Esophagus muscularis mucosa (tissue), 4 donors: ENCODE measurements at regions not wholly inside any gene's neighbourhood (a gene's known extent, or its start where the extent isn't known, plus 50 kb on each side); places are given as distances from the start of the nearest gene placed in this dataset.

Experiments used
- DNase-seq: peaks from one replicate; pipeline ENCODE4 v3.0.0-alpha.2; 2017; ENCODE audit errors: extremely low spot score
- H3K27ac ChIP-seq, 4 donors: fragments of 200-600 bp; sonication (generic); replicated peaks in 1 of 4; 1 replicate in 3 of 4; 2 replicates in 1 of 4; pipeline ENCODE4 v1.5.1; 2016 to 2019; ENCODE audit warnings: mild to moderate bottlenecking in 1 of 4
- H3K27me3 ChIP-seq, 4 donors: fragments of 200-600 bp; sonication (generic); one replicate each; pipeline versions ENCODE4 v1.5.1 to v1.6.0; 2016 to 2019
- H3K36me3 ChIP-seq, 4 donors: fragments of 200-600 bp; sonication (generic); one replicate each; pipeline ENCODE4 v1.5.1; 2016 to 2019
- H3K4me1 ChIP-seq, 4 donors: fragments of 200-600 bp; sonication (generic); one replicate each; pipeline ENCODE4 v1.5.1; 2016 to 2019
- H3K4me3 ChIP-seq, 4 donors: fragments of 200-600 bp; sonication (generic); 1 replicate in 2 of 4; 2 replicates in 2 of 4; pipeline ENCODE4 v1.5.1; 2016 to 2019; ENCODE audit warnings: mild to moderate bottlenecking in 4 of 4, moderate library complexity in 1 of 4
- H3K9me3 ChIP-seq, 4 donors: fragments of 200-600 bp; sonication (generic); 1 replicate in 3 of 4; 2 replicates in 1 of 4; pipeline ENCODE4 v1.5.1; 2016 to 2019
- EP300 ChIP-seq: sonication (generic); formaldehyde crosslinking; IDR thresholded peaks from one replicate; pipeline ENCODE4 v1.6.1; 2017; ENCODE audit warnings: antibody characterized with exemption
- POLR2A ChIP-seq: fragments of 450-650 bp; IDR thresholded peaks from one replicate; pipeline ENCODE4 v1.6.1; 2017; ENCODE audit warnings: antibody characterized with exemption, moderate library complexity, mild to moderate bottlenecking, low read depth
- POLR2AphosphoS5 ChIP-seq, 2 donors: sonication (generic); formaldehyde crosslinking; IDR thresholded peaks; one replicate each; pipeline ENCODE4 v1.6.1; 2017; ENCODE audit warnings: antibody characterized with exemption in 2 of 2
- WGBS: methylation state at CpG from one replicate; pipeline ENCODE4 v1.1.5; 2018; 5-methylcytosine and 5-hydroxymethylcytosine counted together
- intact Hi-C: fragments of 100-400 bp; cut with DNase I; formaldehyde crosslinking; loops from one replicate; pipeline ENCODE4 v1.15.1; 2023
- TF ChIP-seq, protein P1 (sequence below), 3 experiments: fragments of 200-600 bp in 2 of 3; fragments of 450-650 bp in 1 of 3; sonication (generic) in 2 of 3; IDR thresholded peaks; one replicate each; pipeline ENCODE4 v1.5.1; 2017 to 2019; ENCODE audit warnings: antibody characterized with exemption in 3 of 3, mild to moderate bottlenecking in 2 of 3, moderate library complexity in 1 of 3

- DNase-seq = no peak
- no peak overlapping the region for H3K27ac ChIP-seq
- WGBS = 97% methylated on average over 1 of the region's 1 CpG
- no peaks in the 10 kb centered on the region for H3K9me3 ChIP-seq
- no peak overlapping the region for H3K4me3 ChIP-seq
- H3K4me1 ChIP-seq = no peaks in the 10 kb centered on the region
- intact Hi-C loops = no loop called here
- no peak for TF ChIP-seq EP300
- TF ChIP-seq POLR2AphosphoS5 (IDR thresholded peaks at IDR 0.05) = no peak
- no peak for TF ChIP-seq POLR2A
- TF ChIP-seq, protein P1, sequence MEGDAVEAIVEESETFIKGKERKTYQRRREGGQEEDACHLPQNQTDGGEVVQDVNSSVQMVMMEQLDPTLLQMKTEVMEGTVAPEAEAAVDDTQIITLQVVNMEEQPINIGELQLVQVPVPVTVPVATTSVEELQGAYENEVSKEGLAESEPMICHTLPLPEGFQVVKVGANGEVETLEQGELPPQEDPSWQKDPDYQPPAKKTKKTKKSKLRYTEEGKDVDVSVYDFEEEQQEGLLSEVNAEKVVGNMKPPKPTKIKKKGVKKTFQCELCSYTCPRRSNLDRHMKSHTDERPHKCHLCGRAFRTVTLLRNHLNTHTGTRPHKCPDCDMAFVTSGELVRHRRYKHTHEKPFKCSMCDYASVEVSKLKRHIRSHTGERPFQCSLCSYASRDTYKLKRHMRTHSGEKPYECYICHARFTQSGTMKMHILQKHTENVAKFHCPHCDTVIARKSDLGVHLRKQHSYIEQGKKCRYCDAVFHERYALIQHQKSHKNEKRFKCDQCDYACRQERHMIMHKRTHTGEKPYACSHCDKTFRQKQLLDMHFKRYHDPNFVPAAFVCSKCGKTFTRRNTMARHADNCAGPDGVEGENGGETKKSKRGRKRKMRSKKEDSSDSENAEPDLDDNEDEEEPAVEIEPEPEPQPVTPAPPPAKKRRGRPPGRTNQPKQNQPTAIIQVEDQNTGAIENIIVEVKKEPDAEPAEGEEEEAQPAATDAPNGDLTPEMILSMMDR (IDR thresholded peaks at IDR 0.05) = no peak
- H3K36me3 ChIP-seq = no peaks in the 10 kb centered on the region
- no peaks in the 10 kb centered on the region for H3K27me3 ChIP-seq
Observed at GRCh38 chr1:196075621-196076020, 532.6 kb downstream of the KCNT2 start.

DNA sequence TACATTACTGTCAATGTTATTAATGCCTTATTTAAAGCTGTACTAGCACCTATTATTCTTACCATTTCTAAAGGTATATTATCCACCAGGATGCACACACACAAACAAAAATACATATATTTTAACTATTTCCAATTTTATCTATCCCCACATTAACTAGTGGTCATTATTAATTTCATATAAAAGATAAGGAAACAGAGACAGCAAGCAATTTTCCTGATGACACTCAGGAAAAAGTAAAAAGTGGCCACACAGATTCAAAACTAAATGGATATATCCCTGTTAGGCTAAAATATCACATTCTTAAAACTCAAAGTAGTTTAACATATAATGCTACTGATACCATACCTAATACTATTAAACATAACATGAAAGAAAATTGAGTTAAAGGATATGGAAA, 534.1 kb downstream of the KCNT2 start:
- DNase-seq = no peak
- intact Hi-C loops = no loop called here
- TF ChIP-seq, protein P1 (IDR thresholded peaks at IDR 0.05) = no peak
- TF ChIP-seq POLR2A = no peak
- TF ChIP-seq EP300 = no peak
- TF ChIP-seq POLR2AphosphoS5 (IDR thresholded peaks at IDR 0.05) = no peak

DNA sequence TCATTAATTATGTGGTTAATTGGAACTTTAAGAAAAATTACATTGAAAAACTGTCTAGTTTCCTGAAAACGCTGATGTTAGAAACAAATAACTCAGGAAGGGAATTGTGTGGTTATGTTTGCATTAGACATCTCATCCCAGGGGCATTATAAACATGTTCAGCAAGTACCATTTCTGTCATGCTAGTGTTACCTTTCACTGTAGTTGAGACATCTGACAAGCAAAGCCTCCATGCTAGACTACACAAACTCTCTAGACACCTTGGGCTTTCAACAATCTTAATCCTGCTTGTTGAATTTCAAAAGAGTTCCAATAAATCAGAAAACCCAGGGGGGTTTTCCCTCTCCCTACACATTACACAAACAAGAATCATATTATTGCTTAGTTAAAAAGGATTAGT, 536.8 kb downstream of the KCNT2 start:
- Histone ChIP-seq H3K4me3 (no peak overlapping the region), H3K9me3 (no peaks in the 10 kb centered on the region), H3K36me3 (no peaks in the 10 kb centered on the region), H3K4me1 (no peaks in the 10 kb centered on the region), H3K27me3 (no peaks in the 10 kb centered on the region), H3K27ac (no peak overlapping the region)
- intact Hi-C loops = no loop called here
- 31% methylated on average over 1 of the region's 1 CpG for WGBS
- TF ChIP-seq POLR2A (no peak), POLR2AphosphoS5 (IDR thresholded peaks at IDR 0.05) (no peak), EP300 (no peak)
- TF ChIP-seq, protein P1 (IDR thresholded peaks at IDR 0.05) = no peak
- no peak for DNase-seq

More for the DNA sequence above, 534.1 kb downstream of the KCNT2 start:
- Histone ChIP-seq H3K27ac (no peak overlapping the region), H3K9me3 (no peaks in the 10 kb centered on the region), H3K4me3 (no peak overlapping the region), H3K4me1 (no peaks in the 10 kb centered on the region), H3K36me3 (no peaks in the 10 kb centered on the region), H3K27me3 (no peaks in the 10 kb centered on the region)

- Histone ChIP-seq H3K27ac (no peak overlapping the region), H3K4me3 (no peak overlapping the region), H3K36me3 (no peaks in the 10 kb centered on the region), H3K9me3 (no peaks in the 10 kb centered on the region), H3K4me1 (no peaks in the 10 kb centered on the region), H3K27me3 (no peaks in the 10 kb centered on the region)
- intact Hi-C loops = no loop called here
- DNase-seq = no peak
- WGBS = 31% methylated on average over 2 of the region's 2 CpGs
- TF ChIP-seq, protein P1 (IDR thresholded peaks at IDR 0.05) = no peak
- no peak for TF ChIP-seq POLR2A
- TF ChIP-seq POLR2AphosphoS5 (IDR thresholded peaks at IDR 0.05) = no peak
- TF ChIP-seq EP300 = no peak
Observed at GRCh38 chr1:196070940-196071339, 537.3 kb downstream of the KCNT2 start.

DNA sequence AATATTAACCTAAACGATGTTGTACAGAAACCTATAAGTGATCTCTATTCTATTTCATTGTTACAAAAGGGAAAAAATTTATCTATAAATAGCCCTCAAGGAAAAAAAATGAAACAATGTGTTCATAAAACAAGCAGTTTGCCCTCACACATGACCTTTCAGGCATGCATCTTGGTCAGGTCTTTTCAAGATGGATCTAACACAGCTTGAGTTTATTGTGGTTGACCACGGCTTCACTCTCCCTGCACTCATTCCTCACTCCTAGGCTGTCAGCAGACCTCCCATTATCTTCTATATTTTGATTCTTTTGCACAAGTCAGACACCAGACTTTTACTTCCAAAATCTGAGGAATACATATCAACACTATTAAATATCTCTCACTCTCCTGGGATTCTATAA, 544.3 kb downstream of the KCNT2 start:
- Histone ChIP-seq H3K36me3 (no peaks in the 10 kb centered on the region), H3K27ac (no peak overlapping the region), H3K9me3 (peaks cover 0 to 5% (median 0%) of the 10 kb centered on the region in 4 donors), H3K4me3 (no peak overlapping the region), H3K4me1 (no peaks in the 10 kb centered on the region), H3K27me3 (no peaks in the 10 kb centered on the region)
- WGBS = 60% methylated on average over 2 of the region's 2 CpGs
- TF ChIP-seq, protein P1 (IDR thresholded peaks at IDR 0.05) = no peak
- TF ChIP-seq POLR2AphosphoS5 (IDR thresholded peaks at IDR 0.05) (no peak), EP300 (no peak), POLR2A (no peak)
- DNase-seq = no peak
- intact Hi-C loops = no loop called here
